ENCODE measurements at regions not wholly inside any gene's neighbourhood (a gene's known extent, or its start where the extent isn't known, plus 50 kb on each side); places are given as distances from the start of the nearest gene placed in this dataset.
A peak's percentile ranks its signal among the peaks of the same experiment; 100 is the strongest.

GRCh38 chr4:156557920-156558319 is 413.7 kb downstream of the PDGFC start (continued):
- no peak for TF ChIP-seq PBX3 (IDR thresholded peaks at IDR 0.05)
- TF ChIP-seq RCOR1 (IDR thresholded peaks at IDR 0.05; ENCODE audit: low read depth, low read length), result no peak
- no peak for TF ChIP-seq POLR2AphosphoS2 (conservative IDR thresholded peaks at IDR 0.05; ENCODE audit: low read length)
- no peak for TF ChIP-seq MAFK (IDR thresholded peaks at IDR 0.05; ENCODE audit: partially characterized antibody)
- no peak for TF ChIP-seq ZFP36 (IDR thresholded peaks at IDR 0.05; ENCODE audit: borderline replicate concordance, partially characterized antibody)
- no peak for TF ChIP-seq ZNF302 (CRISPR knock-in tag; IDR thresholded peaks at IDR 0.05)

GRCh38 chr4:156556336-156556735 is 415.3 kb downstream of the PDGFC start:
- FAIRE-seq, result no peak
- CTCF ChIA-PET, result no interaction called here

GRCh38 chr4:156553659-156554058 is 417.9 kb downstream of the PDGFC start:
- no peak overlapping the region for H3K4me3 ChIP-seq
- ChIA-PET POLR2A (no interaction called here), CTCF (no interaction called here)
- H3K9me3 ChIP-seq, result no peaks in the 10 kb centered on the region
- H3K4me1 ChIP-seq, result no peaks in the 10 kb centered on the region
- WGBS (ENCODE audit: missing lambda C conversion rate), result 67% methylated on average over 1 of the region's 1 CpG
- ATAC-seq (no peak), DNase-seq (ENCODE audit: low read depth in 1 of 2, low spot score in 1 of 2) (no peak), FAIRE-seq (no peak)
- no peak overlapping the region for H3K27ac ChIP-seq
- TF ChIP-seq RNF2 (IDR thresholded peaks at IDR 0.05; ENCODE audit: borderline replicate concordance, low read depth) (no peak), REST (IDR thresholded peaks at IDR 0.05) (no peak)
- H3K4me2 ChIP-seq, result no peak overlapping the region

More at GRCh38 chr4:156556336-156556735, 415.3 kb downstream of the PDGFC start:
- TF ChIP-seq NR3C1 (IDR thresholded peaks at IDR 0.05), result no peak
- TF ChIP-seq ZSCAN20 (CRISPR knock-in tag; IDR thresholded peaks at IDR 0.05), result no peak
- TF ChIP-seq RNF2 (IDR thresholded peaks at IDR 0.05; ENCODE audit: borderline replicate concordance, low read depth), result no peak
- TF ChIP-seq FOSB (CRISPR knock-in tag; IDR thresholded peaks at IDR 0.05), result no peak
- Histone ChIP-seq H3K4me1 (no peaks in the 10 kb centered on the region), H3K27ac (no peak overlapping the region), H3K9me3 (no peaks in the 10 kb centered on the region), H3K4me2 (no peak overlapping the region), H3K4me3 (no peak overlapping the region)
- 74% methylated on average over 1 of the region's 1 CpG for WGBS (ENCODE audit: missing lambda C conversion rate)
- POLR2A ChIA-PET, result no interaction called here
- DNase-seq (ENCODE audit: low read depth in 1 of 2, low spot score in 1 of 2), result no peak
- no peak for ATAC-seq

GRCh38 chr4:156547891-156548290 is 423.7 kb downstream of the PDGFC start:
- no peak overlapping the region for H3K27ac ChIP-seq
- peaks cover 4% of the 10 kb centered on the region; the same call in 1 of the 3 replicates for H3K4me1 ChIP-seq
- 39% methylated on average over 2 of the region's 2 CpGs for WGBS (ENCODE audit: missing lambda C conversion rate)
- H3K4me3 ChIP-seq, result no peak overlapping the region
- ATAC-seq, result no peak
- no peak for TF ChIP-seq HOXA7 (CRISPR knock-in tag; IDR thresholded peaks at IDR 0.05)
- TF ChIP-seq TP53 (CRISPR knock-in tag; IDR thresholded peaks at IDR 0.05), result no peak
- no peak for TF ChIP-seq JUNB (IDR thresholded peaks at IDR 0.05)
- TF ChIP-seq HES2 (IDR thresholded peaks at IDR 0.05), result no peak
- TF ChIP-seq ATOH8 (CRISPR knock-in tag; IDR thresholded peaks at IDR 0.05; ENCODE audit: low read depth), result no peak
- TF ChIP-seq KDM1A (IDR thresholded peaks at IDR 0.05; ENCODE audit: low read depth), result no peak
- TF ChIP-seq JUN (IDR thresholded peaks at IDR 0.05), result no peak
- no peak for TF ChIP-seq KDM5A (IDR thresholded peaks at IDR 0.05)
- TF ChIP-seq BHLHE40 (IDR thresholded peaks at IDR 0.05; ENCODE audit: low read depth, low read length), result no peak
- no peak for TF ChIP-seq PBX3 (IDR thresholded peaks at IDR 0.05)
- TF ChIP-seq RFX5 (IDR thresholded peaks at IDR 0.05), result no peak
- TF ChIP-seq NR3C1 (IDR thresholded peaks at IDR 0.05), result no peak
- ChIA-PET POLR2A (no interaction called here), CTCF (no interaction called here)
- DNase-seq (ENCODE audit: low read depth in 1 of 2, low spot score in 1 of 2), result no peak
- FAIRE-seq, result no peak
- H3K4me2 ChIP-seq, result peak overlapping the region; percentile 26; the same call in 2 of the 3 replicates
- no peaks in the 10 kb centered on the region for H3K9me3 ChIP-seq

All from A549 (cell line).